ENCODE measurements at regions not wholly inside any gene's neighbourhood (a gene's known extent, or its start where the extent isn't known, plus 50 kb on each side); places are given as distances from the start of the nearest gene placed in this dataset.
"Not testable (repeated sequence)": the region's sequence is repeated elsewhere in the genome, so short reads cannot be mapped to it uniquely, and the experiment has no call there.

GRCh38 chr15:30830961-30831360 is 72.8 kb upstream of the FAN1 start:
- no peak for DNase-seq (ENCODE audit: low read depth in 2 of 3, low spot score in 1 of 3)

GRCh38 chr15:30833379-30833778 is 70.3 kb upstream of the FAN1 start:
- not testable (repeated sequence) for DNase-seq (ENCODE audit: low read depth in 2 of 3, low spot score in 1 of 3)

- DNase-seq (ENCODE audit: low read depth in 2 of 3, low spot score in 1 of 3): not testable (repeated sequence)
Observed at GRCh38 chr15:30841639-30842038, 62.1 kb upstream of the FAN1 start.

- not testable (repeated sequence) for DNase-seq (ENCODE audit: low read depth in 2 of 3, low spot score in 1 of 3)
Observed at GRCh38 chr15:30842798-30843472, 60.8 kb upstream of the FAN1 start.

GRCh38 chr15:30845536-30845935 is 58.2 kb upstream of the FAN1 start:
- DNase-seq (ENCODE audit: low read depth in 2 of 3, low spot score in 1 of 3): not testable (repeated sequence)
